ENCODE measurements at regions not wholly inside any gene's neighbourhood (a gene's known extent, or its start where the extent isn't known, plus 50 kb on each side); places are given as distances from the start of the nearest gene placed in this dataset.

DNA sequence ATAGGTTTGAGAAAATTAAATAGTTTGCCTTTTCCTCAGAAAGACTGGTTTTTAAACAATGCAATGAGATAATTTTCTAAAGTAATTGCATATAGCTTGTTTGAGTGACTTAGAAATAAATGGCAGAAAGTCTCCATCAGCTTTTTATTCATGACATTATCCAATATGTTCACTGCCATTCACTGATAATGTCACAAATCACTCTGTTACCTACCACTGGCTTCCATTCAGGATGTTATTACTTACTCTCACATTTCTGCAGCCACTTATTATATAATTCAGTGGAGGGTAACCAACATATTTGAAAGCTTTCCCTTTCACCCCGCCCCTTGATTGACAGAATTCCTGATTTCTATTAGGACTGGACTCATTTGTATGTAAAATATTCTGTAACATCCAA is 1583.5 kb downstream of the PCDH18 start:
- TF ChIP-seq, protein P1, sequence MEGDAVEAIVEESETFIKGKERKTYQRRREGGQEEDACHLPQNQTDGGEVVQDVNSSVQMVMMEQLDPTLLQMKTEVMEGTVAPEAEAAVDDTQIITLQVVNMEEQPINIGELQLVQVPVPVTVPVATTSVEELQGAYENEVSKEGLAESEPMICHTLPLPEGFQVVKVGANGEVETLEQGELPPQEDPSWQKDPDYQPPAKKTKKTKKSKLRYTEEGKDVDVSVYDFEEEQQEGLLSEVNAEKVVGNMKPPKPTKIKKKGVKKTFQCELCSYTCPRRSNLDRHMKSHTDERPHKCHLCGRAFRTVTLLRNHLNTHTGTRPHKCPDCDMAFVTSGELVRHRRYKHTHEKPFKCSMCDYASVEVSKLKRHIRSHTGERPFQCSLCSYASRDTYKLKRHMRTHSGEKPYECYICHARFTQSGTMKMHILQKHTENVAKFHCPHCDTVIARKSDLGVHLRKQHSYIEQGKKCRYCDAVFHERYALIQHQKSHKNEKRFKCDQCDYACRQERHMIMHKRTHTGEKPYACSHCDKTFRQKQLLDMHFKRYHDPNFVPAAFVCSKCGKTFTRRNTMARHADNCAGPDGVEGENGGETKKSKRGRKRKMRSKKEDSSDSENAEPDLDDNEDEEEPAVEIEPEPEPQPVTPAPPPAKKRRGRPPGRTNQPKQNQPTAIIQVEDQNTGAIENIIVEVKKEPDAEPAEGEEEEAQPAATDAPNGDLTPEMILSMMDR (IDR thresholded peaks at IDR 0.05; ENCODE audit: low read length): no peak
- no peak for TF ChIP-seq EZH2 (IDR thresholded peaks at IDR 0.05; ENCODE audit: borderline replicate concordance, low read length)

Data from OCI-LY1 (cell line).